Neural cell (in vitro differentiated cells): ENCODE measurements at regions not wholly inside any gene's neighbourhood (a gene's known extent, or its start where the extent isn't known, plus 50 kb on each side); places are given as distances from the start of the nearest gene placed in this dataset.

Experiments used
- CTCF ChIP-seq: fragments of 450-650 bp; IDR thresholded peaks from 2 replicates; pipeline ENCODE4 v1.5.1; 2014; ENCODE audit warnings: antibody characterized with exemption, mild to moderate bottlenecking, moderate library complexity; ENCODE audit not compliant: poor library complexity, severe bottlenecking
- EP300 ChIP-seq: fragments of 450-650 bp; conservative IDR thresholded peaks from 2 replicates; pipeline ENCODE4 v1.6.1; 2014; ENCODE audit warnings: antibody characterized with exemption, mild to moderate bottlenecking, moderate library complexity; ENCODE audit not compliant: poor library complexity, severe bottlenecking
- EZH2 ChIP-seq: fragments of 200-600, 300-800 bp; shearing (Covaris generic), sonication (generic); IDR thresholded peaks from 2 replicates; pipeline ENCODE4 v1.6.1; 2014; ENCODE audit warnings: antibody characterized with exemption, low read length, borderline replicate concordance, mild to moderate bottlenecking; ENCODE audit not compliant: insufficient read depth, poor library complexity, severe bottlenecking
- MXI1 ChIP-seq: fragments of 450-650 bp; conservative IDR thresholded peaks from 2 replicates; pipeline ENCODE4 v1.6.1; 2014; ENCODE audit warnings: antibody characterized with exemption, mild to moderate bottlenecking; ENCODE audit not compliant: poor library complexity, severe bottlenecking
- POLR2AphosphoS5 ChIP-seq: IDR thresholded peaks from 2 replicates; pipeline ENCODE4 v1.6.1; 2012
- RAD21 ChIP-seq: fragments of 450-650 bp; conservative IDR thresholded peaks from 2 replicates; pipeline ENCODE4 v1.6.1; 2014; ENCODE audit warnings: antibody characterized with exemption, mild to moderate bottlenecking, moderate library complexity
- REST ChIP-seq: IDR thresholded peaks from 2 replicates; pipeline ENCODE4 v1.6.1; 2012; ENCODE audit warnings: borderline replicate concordance
- SMC3 ChIP-seq: fragments of 450-650 bp; conservative IDR thresholded peaks from 2 replicates; pipeline ENCODE4 v1.6.1; 2014; ENCODE audit warnings: antibody characterized with exemption, mild to moderate bottlenecking, moderate library complexity; ENCODE audit not compliant: poor library complexity
- TAF1 ChIP-seq: IDR thresholded peaks from 2 replicates; pipeline ENCODE4 v1.6.1; 2012; ENCODE audit warnings: low read depth

GRCh38 chr4:104022226-104022625 is 302.4 kb upstream of the TACR3 start:
- TF ChIP-seq CTCF: no peak
- no peak for TF ChIP-seq EZH2
- no peak for TF ChIP-seq RAD21
- no peak for TF ChIP-seq MXI1
- TF ChIP-seq POLR2AphosphoS5: no peak
- no peak for TF ChIP-seq SMC3
- no peak for TF ChIP-seq EP300
- no peak for TF ChIP-seq REST
- TF ChIP-seq TAF1: no peak
